Mesenchymal stem cell (in vitro differentiated cells and primary cell): ENCODE measurements at regions not wholly inside any gene's neighbourhood (a gene's known extent, or its start where the extent isn't known, plus 50 kb on each side); places are given as distances from the start of the nearest gene placed in this dataset.

Source experiments
- DNase-seq: peaks from one replicate; pipeline ENCODE4 v3.0.0-alpha.2; 2013
- H2AFZ ChIP-seq: one replicate; pipeline ENCODE4 v1.6.1; 2013; ENCODE audit warnings: low read depth, mild to moderate bottlenecking, control low read depth, inconsistent platforms, low read length, moderate library complexity
- H2AK5ac ChIP-seq: 2 replicates; pipeline ENCODE4 v1.6.1; 2013; ENCODE audit warnings: low read length, moderate library complexity, mild to moderate bottlenecking, inconsistent platforms; ENCODE audit not compliant: severe bottlenecking
- H2BK120ac ChIP-seq: one replicate; pipeline ENCODE4 v1.6.1; 2013; ENCODE audit warnings: low read depth, mild to moderate bottlenecking, inconsistent platforms, low read length, moderate library complexity
- H2BK12ac ChIP-seq, 2 experiments: one replicate each; pipeline ENCODE4 v1.6.1; 2013; ENCODE audit warnings: inconsistent platforms in 2 of 2, low read length in 2 of 2, mild to moderate bottlenecking in 2 of 2, moderate library complexity in 2 of 2, control low read depth in 1 of 2
- H2BK15ac ChIP-seq: one replicate; pipeline ENCODE4 v1.6.1; 2013; ENCODE audit warnings: mild to moderate bottlenecking, low read depth, inconsistent platforms; ENCODE audit not compliant: poor library complexity, severe bottlenecking
- H2BK5ac ChIP-seq: 2 replicates; pipeline ENCODE4 v1.6.1; 2013; ENCODE audit warnings: low read depth, mild to moderate bottlenecking, low read length, control low read depth, inconsistent platforms; ENCODE audit not compliant: poor library complexity, severe bottlenecking
- H3K14ac ChIP-seq, 2 experiments: one replicate each; pipeline ENCODE4 v1.6.1; 2013; ENCODE audit warnings: inconsistent platforms in 2 of 2, low read length in 2 of 2, control low read depth in 1 of 2, mild to moderate bottlenecking in 1 of 2, moderate library complexity in 1 of 2
- H3K18ac ChIP-seq, 2 experiments: one replicate each; pipeline ENCODE4 v1.6.1; 2013; ENCODE audit warnings: inconsistent platforms in 2 of 2, low read length in 2 of 2, control low read depth in 1 of 2, low read depth in 1 of 2, mild to moderate bottlenecking in 1 of 2
- H3K23ac ChIP-seq, 2 experiments: one replicate each; pipeline ENCODE4 v1.6.1; 2013; ENCODE audit warnings: inconsistent platforms in 2 of 2, low read length in 2 of 2, mild to moderate bottlenecking in 2 of 2, moderate library complexity in 2 of 2, control low read depth in 1 of 2
- H3K27ac ChIP-seq: 2 replicates; pipeline ENCODE4 v1.5.1; 2013; ENCODE audit warnings: mild to moderate bottlenecking, moderate library complexity, low read length, control low read depth, inconsistent platforms; ENCODE audit not compliant: poor library complexity, severe bottlenecking
- H3K27me3 ChIP-seq, 2 experiments: 2 replicates each; pipeline versions ENCODE4 v1.6.1 to v1.7.0; 2013; ENCODE audit warnings: low read length in 2 of 2, mild to moderate bottlenecking in 2 of 2, moderate library complexity in 2 of 2, control low read depth in 1 of 2, inconsistent platforms in 1 of 2; ENCODE audit not compliant: control insufficient read depth in 1 of 2, insufficient read depth in 1 of 2
- H3K36me3 ChIP-seq, 2 experiments: 2 replicates each; pipeline versions ENCODE4 v1.6.1 to v1.7.0; 2013; ENCODE audit warnings: low read length in 2 of 2, control low read depth in 1 of 2, inconsistent platforms in 1 of 2, low read depth in 1 of 2, mild to moderate bottlenecking in 1 of 2; ENCODE audit not compliant: insufficient read depth in 2 of 2, control insufficient read depth in 1 of 2
- H3K4ac ChIP-seq, 2 experiments: one replicate each; pipeline ENCODE4 v1.6.1; 2013; ENCODE audit warnings: inconsistent platforms in 2 of 2, low read length in 2 of 2, mild to moderate bottlenecking in 2 of 2, moderate library complexity in 2 of 2, control low read depth in 1 of 2, low read depth in 1 of 2
- H3K4me1 ChIP-seq: 2 replicates; pipeline ENCODE4 v1.6.1; 2013; ENCODE audit warnings: low read depth, low read length, control low read depth; ENCODE audit not compliant: control insufficient read depth, insufficient read depth
- H3K4me2 ChIP-seq: 2 replicates; pipeline ENCODE4 v1.6.1; 2013; ENCODE audit warnings: low read length, mild to moderate bottlenecking, inconsistent platforms; ENCODE audit not compliant: poor library complexity, severe bottlenecking
- H3K4me3 ChIP-seq, 2 experiments: 2 replicates each; pipeline versions ENCODE4 v1.5.1 to v1.7.0; 2013; ENCODE audit warnings: low read length in 2 of 2, mild to moderate bottlenecking in 2 of 2, control low read depth in 1 of 2, low read depth in 1 of 2; ENCODE audit not compliant: insufficient read depth in 1 of 2
- H3K79me1 ChIP-seq: replicated peaks from 2 replicates; pipeline ENCODE4 v1.6.1; 2013; ENCODE audit warnings: mild to moderate bottlenecking, control low read depth, low read length, inconsistent platforms; ENCODE audit not compliant: poor library complexity, severe bottlenecking
- H3K9ac ChIP-seq: 2 replicates; pipeline ENCODE4 v1.7.0; 2013; ENCODE audit warnings: mild to moderate bottlenecking, low read length, moderate library complexity
- H3K9me3 ChIP-seq: 2 replicates; pipeline ENCODE4 v1.7.0; 2013; ENCODE audit warnings: mild to moderate bottlenecking, low read length; ENCODE audit not compliant: control insufficient read depth
- H4K8ac ChIP-seq: one replicate; pipeline ENCODE4 v1.6.1; 2013; ENCODE audit warnings: inconsistent platforms, mild to moderate bottlenecking, low read length, moderate library complexity
- H4K91ac ChIP-seq: one replicate; pipeline ENCODE4 v1.6.1; 2013; ENCODE audit warnings: mild to moderate bottlenecking, low read length, inconsistent platforms
- WGBS: methylation state at CpG from one replicate; pipeline ENCODE4 v1.1.7; 2013; ENCODE audit warnings: mixed read lengths; 5-methylcytosine and 5-hydroxymethylcytosine counted together

DNA sequence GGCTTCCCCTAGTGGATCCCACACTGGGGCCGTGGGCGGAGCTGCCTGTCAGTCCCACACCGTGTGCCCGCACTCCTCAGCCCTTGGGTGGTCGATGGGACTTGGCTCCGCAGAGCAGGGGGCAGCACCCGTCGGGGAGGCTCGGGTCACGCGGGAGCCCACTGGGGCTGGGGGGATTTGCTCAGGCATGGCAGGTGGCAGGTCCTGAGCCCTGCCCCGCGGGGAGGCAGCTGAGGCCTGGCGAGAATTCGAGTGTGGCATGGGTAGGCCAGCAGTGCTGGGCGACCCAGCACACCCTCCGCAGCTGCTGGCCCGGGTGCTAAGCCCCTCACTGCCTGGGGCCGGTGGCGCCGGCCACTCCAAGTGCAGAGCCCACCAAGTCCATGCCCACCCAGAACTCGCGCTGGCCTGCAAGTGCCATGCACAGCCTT, 481.7 kb upstream of the PRR20A start:
- H3K27me3 ChIP-seq = no peaks in the 10 kb centered on the region
- 92% methylated on average over 23 of the region's 23 CpGs for WGBS
- no peak overlapping the region for H2BK12ac ChIP-seq
- H3K79me1 ChIP-seq = no peaks in the 10 kb centered on the region
- no peak overlapping the region for H3K4ac ChIP-seq
- H3K14ac ChIP-seq = no peak overlapping the region
- H4K91ac ChIP-seq = no peak overlapping the region
- no peaks in the 10 kb centered on the region for H3K36me3 ChIP-seq
- no peak overlapping the region for H2BK15ac ChIP-seq
- no peak overlapping the region for H4K8ac ChIP-seq
- no peak overlapping the region for H3K4me2 ChIP-seq
- no peak overlapping the region for H2AFZ ChIP-seq
- no peak overlapping the region for H3K9ac ChIP-seq
- no peak overlapping the region for H2BK120ac ChIP-seq
- no peak for DNase-seq
- no peak overlapping the region for H2AK5ac ChIP-seq
- no peak overlapping the region for H3K23ac ChIP-seq
- no peak overlapping the region for H2BK5ac ChIP-seq
- H3K9me3 ChIP-seq = peaks cover 24% of the 10 kb centered on the region
- H3K18ac ChIP-seq = no peak overlapping the region
- no peak overlapping the region for H3K4me3 ChIP-seq
- H3K27ac ChIP-seq = no peak overlapping the region
- H3K4me1 ChIP-seq = no peaks in the 10 kb centered on the region

GRCh38 chr13:56670563-56670962, 470.2 kb upstream of the PRR20A start:
- Histone ChIP-seq H4K91ac (no peak overlapping the region), H3K9ac (no peak overlapping the region), H2BK15ac (no peak overlapping the region), H3K23ac (no peak overlapping the region), H3K4ac (no peak overlapping the region), H2AK5ac (no peak overlapping the region), H3K9me3 (peaks cover 31% of the 10 kb centered on the region), H2BK120ac (no peak overlapping the region), H3K36me3 (no peaks in the 10 kb centered on the region), H3K18ac (no peak overlapping the region), H2BK12ac (no peak overlapping the region), H3K4me1 (no peaks in the 10 kb centered on the region), H3K79me1 (no peaks in the 10 kb centered on the region), H4K8ac (no peak overlapping the region), H3K27me3 (no peaks in the 10 kb centered on the region), H2AFZ (no peak overlapping the region), H3K14ac (no peak overlapping the region), H3K27ac (no peak overlapping the region), H3K4me3 (no peak overlapping the region), H2BK5ac (no peak overlapping the region), H3K4me2 (no peak overlapping the region)
- WGBS = 72% methylated on average over 2 of the region's 2 CpGs
- DNase-seq = no peak

- Histone ChIP-seq H2BK120ac (no peak overlapping the region), H2BK15ac (no peak overlapping the region), H3K4me2 (no peak overlapping the region), H2BK12ac (no peak overlapping the region), H3K14ac (no peak overlapping the region), H3K36me3 (no peaks in the 10 kb centered on the region), H2BK5ac (no peak overlapping the region), H3K4me1 (no peaks in the 10 kb centered on the region), H3K4ac (no peak overlapping the region), H3K27me3 (no peaks in the 10 kb centered on the region), H3K4me3 (no peak overlapping the region), H3K23ac (no peak overlapping the region), H3K27ac (no peak overlapping the region), H3K9me3 (peaks cover 20% of the 10 kb centered on the region), H2AFZ (no peak overlapping the region), H3K79me1 (no peaks in the 10 kb centered on the region), H3K18ac (no peak overlapping the region), H2AK5ac (no peak overlapping the region), H4K8ac (no peak overlapping the region), H4K91ac (no peak overlapping the region), H3K9ac (no peak overlapping the region)
- DNase-seq = no peak
- 87% methylated on average over 1 of the region's 1 CpG for WGBS
Measured at GRCh38 chr13:56681404-56681803, 459.3 kb upstream of the PRR20A start.

DNA sequence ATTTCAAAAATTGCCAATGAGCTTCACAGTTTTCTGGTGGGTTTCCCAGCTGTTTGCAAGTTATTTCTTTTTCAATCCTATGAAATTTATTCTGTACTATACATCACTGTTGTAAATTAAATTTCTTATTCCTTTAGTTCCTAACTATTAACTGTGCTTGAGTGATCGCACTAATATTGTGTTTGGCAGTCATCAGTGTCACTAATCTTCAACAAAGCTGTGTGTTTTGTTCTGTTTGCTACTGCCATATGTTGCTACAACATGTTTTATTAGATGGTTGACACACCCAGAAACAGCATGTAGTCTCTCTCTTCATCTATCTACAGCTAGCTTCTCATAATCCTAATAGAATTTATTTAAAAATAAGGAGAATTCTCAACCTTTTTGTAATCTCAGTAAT, 453.6 kb upstream of the PRR20A start:
- no CpG with 5 or more reads among the region's 1 CpG for WGBS
- Histone ChIP-seq H4K8ac (no peak overlapping the region), H2AFZ (no peak overlapping the region), H3K23ac (no peak overlapping the region), H3K4me3 (no peak overlapping the region), H3K18ac (no peak overlapping the region), H2BK12ac (no peak overlapping the region), H3K36me3 (no peaks in the 10 kb centered on the region), H2BK5ac (no peak overlapping the region), H3K9ac (no peak overlapping the region), H3K4me1 (no peaks in the 10 kb centered on the region), H3K27me3 (no peaks in the 10 kb centered on the region), H2AK5ac (no peak overlapping the region), H3K9me3 (no peaks in the 10 kb centered on the region), H3K4me2 (no peak overlapping the region), H2BK120ac (no peak overlapping the region), H4K91ac (no peak overlapping the region), H3K4ac (no peak overlapping the region), H3K27ac (no peak overlapping the region), H2BK15ac (no peak overlapping the region), H3K79me1 (no peaks in the 10 kb centered on the region), H3K14ac (no peak overlapping the region)
- DNase-seq = no peak
